ENCODE measurements at regions not wholly inside any gene's neighbourhood (a gene's known extent, or its start where the extent isn't known, plus 50 kb on each side); places are given as distances from the start of the nearest gene placed in this dataset.

DNA sequence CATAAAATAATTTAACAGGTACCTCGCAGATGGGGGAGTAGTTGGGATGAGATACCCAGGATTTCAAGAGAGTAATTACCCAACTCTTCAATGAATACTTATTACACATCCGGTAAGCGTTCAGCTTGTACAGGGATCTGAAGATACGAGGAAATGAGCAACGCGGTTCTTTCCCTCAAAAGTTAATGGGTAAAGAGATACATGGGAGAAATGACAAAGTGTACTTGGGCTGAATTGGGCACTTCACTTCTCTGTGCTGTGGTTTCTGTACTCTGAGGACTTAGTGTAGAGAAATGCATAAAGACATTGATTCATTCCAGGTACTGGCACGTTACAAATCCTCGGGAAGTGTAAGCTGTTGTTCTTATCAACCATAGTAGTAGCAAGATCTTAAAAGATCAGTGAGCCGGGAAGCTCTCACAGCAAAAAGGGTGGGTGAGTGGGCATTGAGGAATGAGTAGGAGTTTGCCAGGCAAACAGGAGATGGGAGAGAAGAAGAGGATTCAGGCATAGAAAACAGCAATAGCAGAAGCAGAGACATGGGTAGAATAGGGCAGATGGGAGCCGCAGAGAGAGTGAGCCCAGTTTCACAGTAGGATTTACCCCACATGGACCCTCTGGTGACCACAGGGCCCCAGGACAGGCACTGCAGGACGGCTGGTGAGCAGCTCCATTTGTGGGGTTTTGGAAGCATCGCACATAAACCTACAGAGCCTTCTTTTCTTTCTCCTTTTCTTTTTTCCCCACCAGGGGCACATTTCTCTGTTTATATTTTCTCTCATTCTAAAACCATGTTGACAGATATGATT is 304.3 kb upstream of the PITRM1 start:
- in situ Hi-C loops (cut with MboI; ENCODE audit: low sequenced_read_pairs) (no loop called here), dilution Hi-C loops (cut with HindIII; ENCODE audit: low sequenced_read_pairs, unreplicated experiment) (no loop called here), intact Hi-C loops (cut with micrococcal nuclease) (no loop called here)
- no peaks in the 10 kb centered on the region for H4K20me1 ChIP-seq (ENCODE audit: insufficient read depth, low read length)
- BruUV-seq (replicated peaks) = no TSS peak
- peak overlapping the region; percentile 15; the same call in 1 of the 3 replicates for H2BK15ac ChIP-seq (ENCODE audit: low read depth, low read length)
- H3K18ac ChIP-seq (ENCODE audit: low read depth, low read length) = peak overlapping the region; percentile 64; the same call in 1 of the 2 replicates
- H3K4me3 ChIP-seq (ENCODE audit: insufficient read depth, low read depth, low read length) = no peak overlapping the region
- H3K56ac ChIP-seq (ENCODE audit: extremely low read depth, insufficient read depth, low read length) = no peak overlapping the region
- H4K91ac ChIP-seq (ENCODE audit: insufficient read depth, low read depth, low read length) = no peak overlapping the region
- ChIA-PET POLR2A (ENCODE audit: unreplicated experiment) (no interaction called here), CTCF (interaction anchor here (0.6 kb wide), 1 partner anchor 767 kb away, joined by 3 read pairs; no protein-coding TSS in a partner anchor)
- no peak overlapping the region for H2AFZ ChIP-seq (replicated peaks; ENCODE audit: low read length, poor library complexity)
- H3K9me1 ChIP-seq (ENCODE audit: insufficient read depth, low read length) = peaks cover 4% of the 10 kb centered on the region; the same call in 1 of the 2 replicates
- peak overlapping the region; percentile 79 for H2AK5ac ChIP-seq (ENCODE audit: low read depth, low read length)
- WGBS, 2 experiments (ENCODE audit: extremely low coverage in 2 of 2, insufficient read length in 1 of 2) = 95% methylated on average over 3 of the region's 12 CpGs; no CpG with 5 or more reads in 1 of the 2 experiments
- peaks cover 9% of the 10 kb centered on the region for H3K4me1 ChIP-seq (ENCODE audit: control insufficient read depth, insufficient read depth, low read length)
- H4K5ac ChIP-seq (ENCODE audit: low read depth, low read length) = no peak overlapping the region; the same call in 1 of the 2 replicates
- no peaks in the 10 kb centered on the region; the same call in 1 of the 2 replicates for H3K9me3 ChIP-seq (ENCODE audit: control insufficient read depth, insufficient read depth, low read length)
- H3K23ac ChIP-seq (ENCODE audit: low read depth, low read length) = no peak overlapping the region; the same call in 1 of the 2 replicates
- no peaks in the 10 kb centered on the region for H3K27me3 ChIP-seq (ENCODE audit: control insufficient read depth, insufficient read depth, low read length)
- TF ChIP-seq CHD1 (IDR thresholded peaks at IDR 0.05; ENCODE audit: low read depth, low read length) (no peak), BHLHE40 (IDR thresholded peaks at IDR 0.05; ENCODE audit: low read depth, low read length) (no peak), RAD21 (IDR thresholded peaks at IDR 0.05; ENCODE audit: low read length) (no peak), CEBPB (IDR thresholded peaks at IDR 0.05; ENCODE audit: low read depth, low read length) (no peak), MXI1 (IDR thresholded peaks at IDR 0.05; ENCODE audit: borderline replicate concordance, low read depth, low read length) (no peak), POLR2A (IDR thresholded peaks at IDR 0.05; ENCODE audit: low read depth, low read length) (no peak), CTCF (conservative IDR thresholded peaks at IDR 0.05; ENCODE audit: low read depth, low read length) (no peak)
- TF ChIP-seq, protein P1, sequence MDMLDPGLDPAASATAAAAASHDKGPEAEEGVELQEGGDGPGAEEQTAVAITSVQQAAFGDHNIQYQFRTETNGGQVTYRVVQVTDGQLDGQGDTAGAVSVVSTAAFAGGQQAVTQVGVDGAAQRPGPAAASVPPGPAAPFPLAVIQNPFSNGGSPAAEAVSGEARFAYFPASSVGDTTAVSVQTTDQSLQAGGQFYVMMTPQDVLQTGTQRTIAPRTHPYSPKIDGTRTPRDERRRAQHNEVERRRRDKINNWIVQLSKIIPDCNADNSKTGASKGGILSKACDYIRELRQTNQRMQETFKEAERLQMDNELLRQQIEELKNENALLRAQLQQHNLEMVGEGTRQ (IDR thresholded peaks at IDR 0.05; ENCODE audit: low read depth, low read length) = no peak
- ATAC-seq (ENCODE audit: low read depth) (no peak), DNase-seq (no peak)
- no peak overlapping the region; the same call in 1 of the 2 replicates for H3K4ac ChIP-seq (ENCODE audit: low read depth, low read length)
- no peak overlapping the region for H2BK5ac ChIP-seq (ENCODE audit: low read depth, low read length, poor library complexity, severe bottlenecking)
- H4K8ac ChIP-seq (ENCODE audit: low read depth in 2 of 2, low read length in 2 of 2) = no peak overlapping the region
- H2AK9ac ChIP-seq (replicated peaks; ENCODE audit: low read depth, low read length, poor library complexity) = no peak overlapping the region
- H3K36me3 ChIP-seq (ENCODE audit: control insufficient read depth, insufficient read depth, low read length) = no peaks in the 10 kb centered on the region
- no peak overlapping the region for H3K27ac ChIP-seq (ENCODE audit: insufficient read depth, low read length)
- H3K9ac ChIP-seq (ENCODE audit: low read depth, low read length) = no peak overlapping the region
- no peak overlapping the region for H3K14ac ChIP-seq (replicated peaks; ENCODE audit: low read depth, low read length)
- peak overlapping the region; percentile 10; the same call in 1 of the 2 replicates for H2BK120ac ChIP-seq (ENCODE audit: low read depth, low read length)
- H2BK20ac ChIP-seq (ENCODE audit: low read depth, low read length) = no peak overlapping the region
- H3K79me1 ChIP-seq (ENCODE audit: low read depth in 1 of 2, low read length in 2 of 2) = no peaks in the 10 kb centered on the region
- no peak overlapping the region for H3K4me2 ChIP-seq (ENCODE audit: low read depth, low read length)
